HCT116 (cell line): ENCODE measurements at regions not wholly inside any gene's neighbourhood (a gene's known extent, or its start where the extent isn't known, plus 50 kb on each side); places are given as distances from the start of the nearest gene placed in this dataset.

Experiments used
- ATAC-seq: fragments of 200-7000 bp; cut with Tn5 transposase; 2 replicates; pipeline ENCODE4 v1.9.1; 2020; ENCODE audit warnings: mild to moderate bottlenecking, moderate library complexity
- BruUV-seq: library from RNA; stranded (reverse); fragments of 400-500 nt; replicated peaks from 2 replicates; lab custom pipeline; 2021; lab: Mats Ljungman, UMichigan
- CTCF ChIA-PET: fragments of 300-600 bp; sonication (Branson Sonifier 250); formaldehyde crosslinking; loops from one replicate; lab custom pipeline; 2021; ENCODE audit warnings: antibody characterized with exemption; lab: Charles Lee
- POLR2A ChIA-PET: fragments of 300-600, 350-600 bp; sonication (Branson Sonifier 250); formaldehyde crosslinking; loops from one replicate; lab custom pipeline; 2021; ENCODE audit warnings: antibody characterized with exemption; lab: Charles Lee
- RAD21 ChIA-PET, 2 experiments: fragments of 300-600 bp; sonication (Branson Sonifier 250); formaldehyde crosslinking; loops; one replicate each; lab custom pipeline; 2023; ENCODE audit warnings: low total read pairs in 2 of 2; ENCODE audit not compliant: uncharacterized antibody in 2 of 2, unreplicated experiment in 2 of 2, low non-redundant PET in 1 of 2; lab: Charles Lee
- DNase-seq: peaks from one replicate; pipeline ENCODE4 v3.0.0-alpha.2; 2010; ENCODE audit warnings: low read depth, low spot score
- H2AFZ ChIP-seq: fragments of 200-600 bp; shearing (Covaris generic), sonication (generic); 2 replicates; pipeline ENCODE4 v1.6.1; 2017; ENCODE audit warnings: low read depth, mixed run types, mixed read lengths, antibody characterized with exemption, low read length; ENCODE audit not compliant: poor library complexity, severe bottlenecking
- H3K27ac ChIP-seq: 2 replicates; pipeline ENCODE4 v1.5.1; 2012; ENCODE audit warnings: low read depth, low read length
- H3K27me3 ChIP-seq: fragments of 200-600 bp; sonication (generic); 2 replicates; pipeline ENCODE4 v1.6.1; 2016; ENCODE audit warnings: mixed run types, low read length, mixed read lengths; ENCODE audit not compliant: insufficient read depth
- H3K36me3 ChIP-seq, 2 experiments: fragments of 200-500 bp in 1 of 2; fragments of 200-600 bp in 1 of 2; sonication (Bioruptor generic) in 1 of 2; sonication (generic) in 1 of 2; 2 replicates each; pipeline versions ENCODE4 v1.5.1 to v1.6.1; 2014 to 2016; ENCODE audit warnings: low read length in 2 of 2, inconsistent platforms in 1 of 2, mixed read lengths in 1 of 2, mixed run types in 1 of 2; ENCODE audit not compliant: insufficient read depth in 2 of 2, control insufficient read depth in 1 of 2
- H3K4me1 ChIP-seq, 2 experiments: fragments of 200-600 bp in 1 of 2; sonication (generic) in 1 of 2; 2 replicates each; pipeline versions ENCODE4 v1.5.1 to v1.6.1; 2012 to 2017; ENCODE audit warnings: low read length in 2 of 2, inconsistent platforms in 1 of 2, mild to moderate bottlenecking in 1 of 2, mixed read lengths in 1 of 2, mixed run types in 1 of 2, moderate library complexity in 1 of 2; ENCODE audit not compliant: insufficient read depth in 2 of 2, control insufficient read depth in 1 of 2
- H3K4me2 ChIP-seq: fragments of 200-600 bp; sonication (generic); 2 replicates; pipeline ENCODE4 v1.6.1; 2017; ENCODE audit warnings: mixed run types, low read length, mixed read lengths
- H3K4me3 ChIP-seq, 2 experiments: fragments of 200-600 bp in 1 of 2; sonication (generic) in 1 of 2; replicated peaks in 1 of 2; 2 replicates each; pipeline ENCODE4 v1.5.1; 2011 to 2016; ENCODE audit warnings: low read length in 2 of 2, control low read depth in 1 of 2, low read depth in 1 of 2, mild to moderate bottlenecking in 1 of 2, mixed read lengths in 1 of 2, mixed run types in 1 of 2
- H3K79me2 ChIP-seq: fragments of 200-600 bp; sonication (generic); 2 replicates; pipeline ENCODE4 v1.6.1; 2017; ENCODE audit warnings: mild to moderate bottlenecking, mixed run types, low read length, moderate library complexity, mixed read lengths; ENCODE audit not compliant: insufficient read depth
- H3K9ac ChIP-seq: fragments of 200-600 bp; sonication (generic); 2 replicates; pipeline ENCODE4 v1.6.1; 2016; ENCODE audit warnings: low read length, mixed read lengths
- H3K9me2 ChIP-seq: fragments of 200-600 bp; sonication (generic), shearing (Covaris generic); 2 replicates; pipeline ENCODE4 v1.6.1; 2017; ENCODE audit warnings: mixed run types, mild to moderate bottlenecking, moderate library complexity; ENCODE audit not compliant: insufficient read depth
- H3K9me3 ChIP-seq, 2 experiments: fragments of 200-500 bp in 1 of 2; fragments of 200-600 bp in 1 of 2; sonication (Bioruptor generic) in 1 of 2; sonication (generic) in 1 of 2; 2 replicates each; pipeline ENCODE4 v1.6.1; 2014 to 2017; ENCODE audit warnings: low read length in 2 of 2, mixed read lengths in 2 of 2, inconsistent platforms in 1 of 2, low read depth in 1 of 2, mild to moderate bottlenecking in 1 of 2, mixed run types in 1 of 2, moderate library complexity in 1 of 2; ENCODE audit not compliant: control insufficient read depth in 1 of 2, insufficient read depth in 1 of 2
- H4K20me1 ChIP-seq: fragments of 200-600 bp; sonication (generic), shearing (Covaris generic); 2 replicates; pipeline ENCODE4 v1.6.1; 2017; ENCODE audit warnings: mixed run types, mild to moderate bottlenecking, moderate library complexity; ENCODE audit not compliant: insufficient read depth
- ATF3 ChIP-seq: IDR thresholded peaks from 2 replicates; pipeline ENCODE4 v1.6.1; 2012
- CEBPB ChIP-seq: IDR thresholded peaks from 2 replicates; pipeline ENCODE4 v1.6.1; 2012; ENCODE audit warnings: low read depth
- CTCF ChIP-seq, 3 experiments: fragments of 200-600 bp in 1 of 3; sonication (generic) in 1 of 3; IDR thresholded peaks in 2 of 3; conservative IDR thresholded peaks in 1 of 3; 2 replicates each; pipeline ENCODE4 v1.5.1; 2012 to 2017; ENCODE audit warnings: low read depth in 2 of 3, low read length in 2 of 3, antibody characterized with exemption in 1 of 3, borderline replicate concordance in 1 of 3, control low read depth in 1 of 3, mild to moderate bottlenecking in 1 of 3, mixed read lengths in 1 of 3, mixed run types in 1 of 3, moderate library complexity in 1 of 3; ENCODE audit not compliant: insufficient read depth in 1 of 3
- EGR1 ChIP-seq: IDR thresholded peaks from 2 replicates; pipeline ENCODE4 v1.6.1; 2012; ENCODE audit warnings: low read depth
- EZH2 ChIP-seq: fragments of 200-600 bp; sonication (generic); IDR thresholded peaks from 2 replicates; pipeline ENCODE4 v1.6.1; 2017; ENCODE audit warnings: antibody characterized with exemption, mixed run types
- EZH2phosphoT487 ChIP-seq: fragments of 200-600 bp; IDR thresholded peaks from 2 replicates; pipeline ENCODE4 v1.6.1; 2018; ENCODE audit warnings: antibody characterized with exemption, borderline replicate concordance
- FOSL1 ChIP-seq: IDR thresholded peaks from 2 replicates; pipeline ENCODE4 v1.6.1; 2012; ENCODE audit warnings: low read depth
- JUND ChIP-seq: IDR thresholded peaks from 2 replicates; pipeline ENCODE4 v1.6.1; 2012
- MAX ChIP-seq: IDR thresholded peaks from 2 replicates; pipeline ENCODE4 v1.6.1; 2012
- POLR2A ChIP-seq: IDR thresholded peaks from 2 replicates; pipeline ENCODE4 v1.7.0; 2011; ENCODE audit warnings: borderline replicate concordance; ENCODE audit not compliant: insufficient read depth, insufficient read length; ENCODE audit errors: extremely low read depth
- POLR2AphosphoS5 ChIP-seq: IDR thresholded peaks from 2 replicates; pipeline ENCODE4 v1.6.1; 2011; ENCODE audit warnings: mild to moderate bottlenecking, low read depth, low read length, moderate library complexity
- RAD21 ChIP-seq: IDR thresholded peaks from 2 replicates; pipeline ENCODE4 v1.6.1; 2012; ENCODE audit warnings: low read depth, mild to moderate bottlenecking
- REST ChIP-seq: IDR thresholded peaks from 2 replicates; pipeline ENCODE4 v1.6.1; 2012; ENCODE audit warnings: low read depth
- SIN3A ChIP-seq: IDR thresholded peaks from 2 replicates; pipeline ENCODE4 v1.6.1; 2012; ENCODE audit warnings: low read depth
- SP1 ChIP-seq: IDR thresholded peaks from 2 replicates; pipeline ENCODE4 v1.6.1; 2012; ENCODE audit warnings: low read depth
- SRF ChIP-seq: IDR thresholded peaks from 2 replicates; pipeline ENCODE4 v1.6.1; 2012; ENCODE audit warnings: low read depth
- TCF7L2 ChIP-seq: IDR thresholded peaks from 2 replicates; pipeline ENCODE4 v1.7.0; 2011; ENCODE audit warnings: borderline replicate concordance, inconsistent platforms; ENCODE audit not compliant: insufficient read depth, insufficient read length; ENCODE audit errors: extremely low read depth
- ZBTB33 ChIP-seq: IDR thresholded peaks from 2 replicates; pipeline ENCODE4 v1.6.1; 2011; ENCODE audit warnings: mild to moderate bottlenecking, low read length, moderate library complexity; ENCODE audit not compliant: insufficient replicate concordance; ENCODE audit errors: extremely low read depth
- ZFX ChIP-seq: fragments of 450-650 bp; IDR thresholded peaks from 2 replicates; pipeline ENCODE4 v1.6.1; 2017
- ZNF274 ChIP-seq: fragments of 200-500 bp; sonication (Bioruptor generic); IDR thresholded peaks from 2 replicates; pipeline ENCODE4 v1.6.1; 2014; ENCODE audit warnings: mild to moderate bottlenecking, low read depth, low read length, inconsistent platforms
- intact Hi-C: fragments of 100-400 bp; cut with micrococcal nuclease; formaldehyde crosslinking; loops from 2 replicates; pipeline ENCODE4 v1.10.0; 2022

- no peak for TF ChIP-seq ZNF274
- no peak for TF ChIP-seq SP1
Observed at GRCh38 chr18:39667905-39668304, 2102.3 kb upstream of the CELF4 start (continued).

GRCh38 chr18:39666541-39666940 is 2100.9 kb upstream of the CELF4 start:
- no peaks in the 10 kb centered on the region for H3K36me3 ChIP-seq
- no peak overlapping the region for H3K9ac ChIP-seq
- no peaks in the 10 kb centered on the region for H3K4me1 ChIP-seq
- no peaks in the 10 kb centered on the region for H4K20me1 ChIP-seq
- no peaks in the 10 kb centered on the region for H3K9me2 ChIP-seq
- ChIA-PET POLR2A (no interaction called here), RAD21 (no interaction called here), CTCF (no interaction called here)
- H3K4me3 ChIP-seq: no peak overlapping the region
- no peaks in the 10 kb centered on the region for H3K79me2 ChIP-seq
- DNase-seq: no peak
- no peak overlapping the region for H3K4me2 ChIP-seq
- BruUV-seq: no TSS peak
- intact Hi-C loops: no loop called here
- H3K9me3 ChIP-seq: peaks cover 0 to 3% of the 10 kb centered on the region in 2 experiments; a peak in 1 of 4 replicates
- H3K27me3 ChIP-seq: no peaks in the 10 kb centered on the region
- TF ChIP-seq CTCF (IDR thresholded peaks at IDR 0.05 in 2 of 3, conservative IDR thresholded peaks at IDR 0.05 in 1 of 3; ENCODE audit: borderline replicate concordance in 1 of 3, insufficient read depth in 1 of 3, low read depth in 2 of 3, low read length in 2 of 3) (no peak), POLR2AphosphoS5 (no peak), REST (no peak), ZNF274 (no peak), SIN3A (no peak), CEBPB (no peak), SRF (no peak), ZBTB33 (no peak), ZFX (no peak), RAD21 (no peak), POLR2A (no peak), EZH2 (no peak), MAX (no peak), FOSL1 (no peak), EZH2phosphoT487 (no peak), EGR1 (no peak), ATF3 (no peak), TCF7L2 (no peak), SP1 (no peak), JUND (no peak)
- TF ChIP-seq, all 23 proteins: peak for 0
- Histone ChIP-seq H3K27ac (no peak overlapping the region), H2AFZ (no peak overlapping the region)
- no peak for ATAC-seq
